ENCODE measurements at regions not wholly inside any gene's neighbourhood (a gene's known extent, or its start where the extent isn't known, plus 50 kb on each side); places are given as distances from the start of the nearest gene placed in this dataset.
A peak's percentile ranks its signal among the peaks of the same experiment; 100 is the strongest.

DNA sequence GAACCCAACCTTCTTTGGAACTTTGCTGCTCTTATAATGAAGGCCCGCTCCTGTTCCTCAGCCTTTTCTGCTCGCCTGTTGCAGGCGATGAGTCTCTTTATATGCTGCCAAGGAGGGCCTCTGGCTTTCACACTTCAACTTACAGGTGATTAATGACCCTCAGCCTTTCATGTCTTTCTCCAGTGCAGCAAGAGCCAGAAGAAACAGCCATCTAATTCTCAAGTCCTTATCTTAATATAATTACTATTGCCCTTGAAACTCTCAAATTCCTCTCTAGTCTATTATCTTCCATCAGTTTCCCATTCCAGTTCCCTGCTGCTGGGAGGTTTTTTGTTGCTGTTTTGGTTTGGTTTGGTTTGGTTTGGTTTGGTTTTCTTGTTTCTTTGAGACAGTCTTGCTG, 121.8 kb upstream of the MED13 start:
- Mint-ChIP-seq H3K27me3 (no peaks in the 10 kb centered on the region), H3K27ac (no peak overlapping the region), H3K36me3 (ENCODE audit: low read depth) (no peaks in the 10 kb centered on the region), H3K9me3 (no peaks in the 10 kb centered on the region), H3K4me3 (no peak overlapping the region), H3K4me1 (no peaks in the 10 kb centered on the region)
- no peak for DNase-seq
- no peak for ATAC-seq

DNA sequence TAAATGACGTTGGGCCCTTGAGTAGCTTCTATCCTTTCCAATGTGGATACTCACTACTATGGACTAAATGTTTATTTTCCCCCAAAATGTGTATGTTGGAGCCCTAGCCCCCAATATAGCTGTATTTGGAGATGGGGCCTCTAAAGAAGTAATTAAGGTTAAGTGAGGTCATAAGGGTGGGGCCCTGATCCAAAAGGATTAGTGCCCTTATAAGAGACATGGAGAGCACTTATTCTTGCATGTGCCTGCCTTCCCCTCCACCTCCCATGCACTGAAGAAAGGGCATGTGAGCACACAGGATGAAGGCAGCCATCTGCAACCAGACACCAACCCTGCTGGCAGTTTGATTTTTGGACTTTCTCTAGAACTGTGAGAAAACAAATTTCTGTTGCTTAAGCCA, 115.7 kb upstream of the MED13 start:
- DNase-seq (no peak), ATAC-seq (no peak)
- Mint-ChIP-seq H3K27me3 (no peaks in the 10 kb centered on the region), H3K9me3 (peaks cover 10% of the 10 kb centered on the region), H3K4me3 (no peak overlapping the region), H3K4me1 (no peaks in the 10 kb centered on the region), H3K27ac (no peak overlapping the region), H3K36me3 (ENCODE audit: low read depth) (no peaks in the 10 kb centered on the region)

DNA sequence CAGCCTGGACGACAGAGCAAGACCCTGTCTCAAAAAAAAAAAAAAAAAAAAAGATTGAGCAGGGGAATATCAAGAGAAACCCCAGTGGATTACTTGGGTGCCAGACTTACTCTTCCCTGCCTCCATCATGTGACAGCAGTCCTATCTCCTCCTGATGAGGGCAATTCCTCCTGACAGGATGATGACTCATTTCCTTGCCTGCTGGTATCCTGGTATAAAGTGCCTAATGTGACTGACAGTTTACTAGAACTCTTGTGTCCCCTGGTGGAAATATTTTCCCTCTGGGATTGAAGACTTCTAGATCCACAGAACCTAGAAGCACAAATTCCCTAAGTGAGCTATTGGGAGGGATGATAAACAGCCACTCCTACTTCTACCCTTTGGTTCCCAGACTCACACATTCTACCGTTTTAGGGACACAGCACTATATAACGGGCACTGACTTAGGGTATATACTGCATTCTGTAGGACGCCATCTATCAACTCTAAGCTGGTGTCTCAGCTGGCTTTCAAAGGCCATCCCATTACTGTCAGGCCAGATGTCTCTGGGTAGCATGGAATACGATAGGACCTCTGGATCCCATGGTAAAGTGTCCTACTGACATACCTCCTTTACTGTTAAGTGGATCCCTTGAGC, 114.6 kb upstream of the MED13 start:
- Mint-ChIP-seq H3K36me3 (ENCODE audit: low read depth) (no peaks in the 10 kb centered on the region), H3K27me3 (no peaks in the 10 kb centered on the region), H3K27ac (no peak overlapping the region), H3K4me3 (no peak overlapping the region), H3K4me1 (no peaks in the 10 kb centered on the region), H3K9me3 (peaks cover 10% of the 10 kb centered on the region)
- ATAC-seq: no peak
- DNase-seq: no peak

DNA sequence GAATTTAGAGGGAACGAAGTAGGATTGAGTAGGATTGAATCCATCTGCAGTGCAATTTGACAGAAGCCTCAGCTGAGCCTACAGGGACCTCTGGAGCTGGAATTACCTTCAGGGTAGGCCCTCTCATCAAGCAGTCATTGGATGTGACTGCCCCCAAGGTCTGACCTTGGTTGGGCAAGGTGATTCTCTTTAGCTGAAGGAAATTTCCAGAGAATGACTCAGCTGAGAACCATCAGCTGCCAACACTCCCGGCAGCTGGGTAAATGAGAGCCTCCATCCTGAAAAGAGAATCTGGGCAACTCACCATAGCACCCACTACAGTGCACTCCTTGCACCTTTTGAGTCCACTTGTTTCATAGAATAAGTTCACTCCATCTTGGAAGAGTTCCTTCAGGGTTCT, 113.5 kb upstream of the MED13 start:
- no peak overlapping the region for H3K4me3 Mint-ChIP-seq
- ATAC-seq (no peak), DNase-seq (no peak)
- no peaks in the 10 kb centered on the region for H3K36me3 Mint-ChIP-seq (ENCODE audit: low read depth)
- peaks cover 10% of the 10 kb centered on the region for H3K9me3 Mint-ChIP-seq
- H3K27ac Mint-ChIP-seq: no peak overlapping the region
- peaks cover 3% of the 10 kb centered on the region for H3K27me3 Mint-ChIP-seq
- no peaks in the 10 kb centered on the region for H3K4me1 Mint-ChIP-seq

DNA sequence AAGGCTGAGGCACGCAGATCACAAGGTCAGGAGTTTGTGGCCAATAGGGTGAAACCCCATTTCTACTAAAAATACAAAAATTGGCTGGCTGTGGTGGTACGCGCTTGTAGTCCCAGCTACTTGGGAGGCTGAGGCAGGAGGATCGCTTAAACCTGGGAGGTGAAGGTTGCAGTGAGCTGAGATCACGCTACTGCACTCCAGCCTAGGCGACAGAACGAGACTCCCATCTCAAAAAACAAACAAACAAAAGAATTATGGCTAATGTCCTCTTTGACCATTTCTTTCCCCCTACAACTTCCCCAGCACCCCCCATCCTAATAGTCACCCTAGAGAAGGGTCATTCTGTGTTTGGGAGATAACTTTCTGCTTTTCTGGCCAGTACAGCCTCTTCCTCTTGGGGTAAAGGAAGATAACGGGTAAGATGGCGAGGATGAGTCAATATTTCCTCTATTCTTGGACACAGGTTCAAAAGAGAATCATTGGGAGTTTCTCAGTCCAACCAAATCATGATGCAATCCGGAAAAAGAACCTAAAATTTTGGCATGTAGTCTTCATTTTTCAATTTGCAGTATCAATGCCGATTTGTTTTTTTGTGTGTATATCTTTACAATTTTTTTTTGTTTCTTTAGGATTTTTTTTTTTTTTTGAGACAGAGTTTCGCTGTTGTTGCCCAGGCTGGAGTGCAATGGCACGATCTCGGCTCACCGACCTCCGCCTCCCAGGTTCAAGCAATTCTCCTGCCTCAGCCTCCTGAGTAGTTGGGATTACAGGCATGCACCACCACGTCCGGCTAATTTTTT, 107.6 kb upstream of the MED13 start:
- no peak overlapping the region for H3K27ac Mint-ChIP-seq
- no peak for DNase-seq
- H3K36me3 Mint-ChIP-seq (ENCODE audit: low read depth): no peaks in the 10 kb centered on the region
- H3K9me3 Mint-ChIP-seq: no peaks in the 10 kb centered on the region
- ATAC-seq: no peak
- peaks cover 3% of the 10 kb centered on the region for H3K4me1 Mint-ChIP-seq
- H3K4me3 Mint-ChIP-seq: no peak overlapping the region
- peaks cover 10% of the 10 kb centered on the region for H3K27me3 Mint-ChIP-seq

- H3K27me3 Mint-ChIP-seq: peaks cover 8% of the 10 kb centered on the region
- H3K4me3 Mint-ChIP-seq: no peak overlapping the region
- DNase-seq: no peak
- H3K27ac Mint-ChIP-seq: no peak overlapping the region
- peaks cover 10% of the 10 kb centered on the region for H3K4me1 Mint-ChIP-seq
- H3K9me3 Mint-ChIP-seq: no peaks in the 10 kb centered on the region
- no peak for ATAC-seq
- H3K36me3 Mint-ChIP-seq (ENCODE audit: low read depth): no peaks in the 10 kb centered on the region
Observed at GRCh38 chr17:62167076-62167475, 102.0 kb upstream of the MED13 start.

DNA sequence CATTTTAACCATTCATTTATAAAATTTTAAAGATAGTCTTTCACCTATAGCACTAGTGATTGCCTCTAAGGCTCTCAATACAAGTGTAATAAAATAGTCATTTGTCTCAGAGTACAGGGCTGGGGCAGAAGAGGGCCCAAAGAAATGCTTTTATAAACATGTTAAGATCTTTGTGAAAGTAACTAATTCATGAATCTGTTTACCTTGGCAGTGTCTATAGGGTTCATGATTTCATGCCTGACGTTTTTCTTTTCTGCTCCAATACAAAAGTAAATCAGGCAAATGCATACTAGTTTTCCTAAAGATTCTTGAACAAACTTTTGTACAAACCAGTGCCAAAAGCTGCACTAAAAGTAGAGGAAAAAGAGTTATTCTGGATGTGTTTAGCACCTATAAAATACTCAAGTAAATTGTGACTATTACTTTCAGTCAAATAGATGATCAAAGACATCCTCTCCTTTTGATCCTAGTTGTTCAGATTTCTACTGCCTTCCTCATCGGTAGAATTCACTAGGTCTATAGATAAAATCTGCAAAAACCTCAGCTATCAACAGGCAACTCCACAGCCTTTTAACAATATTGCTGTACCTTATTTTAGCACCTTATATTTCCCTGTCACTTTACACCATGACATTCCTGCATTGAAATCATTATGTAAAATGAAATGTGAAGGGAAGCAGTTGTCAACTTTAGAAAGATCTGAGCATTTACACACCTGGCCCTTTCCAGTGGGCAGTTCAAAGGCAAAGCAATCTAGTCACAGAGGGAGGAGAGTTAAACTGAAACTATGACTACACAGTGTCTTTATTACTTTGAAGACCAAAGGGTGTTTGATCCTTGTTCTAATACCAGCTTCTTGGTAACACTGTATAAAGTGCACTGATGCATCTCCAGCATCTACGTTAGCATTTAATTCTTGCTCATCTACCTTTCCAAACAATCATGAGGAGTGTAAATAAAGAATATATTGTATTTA, 100.0 kb upstream of the MED13 start:
- Mint-ChIP-seq H3K4me3 (no peak overlapping the region), H3K9me3 (no peaks in the 10 kb centered on the region), H3K27ac (no peak overlapping the region), H3K36me3 (ENCODE audit: low read depth) (no peaks in the 10 kb centered on the region), H3K4me1 (peaks cover 7% of the 10 kb centered on the region), H3K27me3 (peaks cover 8% of the 10 kb centered on the region)
- peak; percentile 59 for ATAC-seq
- DNase-seq: no peak

GRCh38 chr17:62163847-62164246, 98.8 kb upstream of the MED13 start:
- Mint-ChIP-seq H3K4me1 (peaks cover 7% of the 10 kb centered on the region), H3K27me3 (peaks cover 7% of the 10 kb centered on the region), H3K27ac (no peak overlapping the region), H3K9me3 (no peaks in the 10 kb centered on the region), H3K36me3 (ENCODE audit: low read depth) (no peaks in the 10 kb centered on the region), H3K4me3 (no peak overlapping the region)
- DNase-seq (no peak), ATAC-seq (no peak)

GRCh38 chr17:62162898-62163297, 97.8 kb upstream of the MED13 start:
- Mint-ChIP-seq H3K27me3 (peaks cover 8% of the 10 kb centered on the region), H3K36me3 (ENCODE audit: low read depth) (no peaks in the 10 kb centered on the region), H3K4me3 (no peak overlapping the region), H3K27ac (no peak overlapping the region), H3K4me1 (peaks cover 7% of the 10 kb centered on the region), H3K9me3 (no peaks in the 10 kb centered on the region)
- ATAC-seq (no peak), DNase-seq (no peak)

GRCh38 chr17:62161405-62162148, 96.5 kb upstream of the MED13 start:
- H3K27me3 Mint-ChIP-seq: peaks cover 5% of the 10 kb centered on the region
- H3K4me3 Mint-ChIP-seq: no peak overlapping the region
- ATAC-seq: no peak
- H3K27ac Mint-ChIP-seq: no peak overlapping the region
- H3K4me1 Mint-ChIP-seq: peaks cover 7% of the 10 kb centered on the region
- H3K36me3 Mint-ChIP-seq (ENCODE audit: low read depth): no peaks in the 10 kb centered on the region
- DNase-seq: no peak
- no peaks in the 10 kb centered on the region for H3K9me3 Mint-ChIP-seq

GRCh38 chr17:62160816-62161215, 95.7 kb upstream of the MED13 start:
- no peak for ATAC-seq
- Mint-ChIP-seq H3K4me1 (peaks cover 7% of the 10 kb centered on the region), H3K9me3 (no peaks in the 10 kb centered on the region), H3K4me3 (no peak overlapping the region), H3K36me3 (ENCODE audit: low read depth) (no peaks in the 10 kb centered on the region), H3K27ac (no peak overlapping the region), H3K27me3 (peaks cover 5% of the 10 kb centered on the region)
- no peak for DNase-seq

GRCh38 chr17:62159994-62160393, 94.9 kb upstream of the MED13 start:
- DNase-seq: no peak
- ATAC-seq: no peak
- Mint-ChIP-seq H3K27ac (no peak overlapping the region), H3K4me3 (no peak overlapping the region), H3K4me1 (peaks cover 2% of the 10 kb centered on the region), H3K36me3 (ENCODE audit: low read depth) (no peaks in the 10 kb centered on the region), H3K27me3 (peaks cover 5% of the 10 kb centered on the region), H3K9me3 (no peaks in the 10 kb centered on the region)

DNA sequence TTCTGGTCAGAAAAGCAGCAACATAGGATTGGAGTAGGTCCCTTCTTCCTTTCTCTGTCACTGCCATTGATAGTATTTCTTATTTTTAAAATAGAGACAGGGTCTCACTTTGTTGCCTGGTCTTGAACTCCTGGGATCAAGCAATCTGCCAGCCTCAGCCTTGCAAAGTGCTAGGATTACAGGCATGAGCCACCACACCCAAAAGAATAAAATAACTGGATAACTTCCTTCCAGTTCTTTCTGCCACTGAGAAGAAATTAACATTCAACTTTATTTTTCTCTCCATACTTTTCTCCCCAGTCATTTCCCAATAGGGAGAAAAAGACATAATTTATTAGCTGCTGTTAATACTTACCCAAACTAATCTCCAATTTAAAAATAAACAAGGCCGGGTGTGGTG, 91.9 kb upstream of the MED13 start:
- no peak for ATAC-seq
- H3K4me3 Mint-ChIP-seq: no peak overlapping the region
- no peak overlapping the region for H3K27ac Mint-ChIP-seq
- H3K36me3 Mint-ChIP-seq (ENCODE audit: low read depth): no peaks in the 10 kb centered on the region
- no peaks in the 10 kb centered on the region for H3K9me3 Mint-ChIP-seq
- no peak for DNase-seq
- H3K27me3 Mint-ChIP-seq: peaks cover 10% of the 10 kb centered on the region
- H3K4me1 Mint-ChIP-seq: no peaks in the 10 kb centered on the region

DNA sequence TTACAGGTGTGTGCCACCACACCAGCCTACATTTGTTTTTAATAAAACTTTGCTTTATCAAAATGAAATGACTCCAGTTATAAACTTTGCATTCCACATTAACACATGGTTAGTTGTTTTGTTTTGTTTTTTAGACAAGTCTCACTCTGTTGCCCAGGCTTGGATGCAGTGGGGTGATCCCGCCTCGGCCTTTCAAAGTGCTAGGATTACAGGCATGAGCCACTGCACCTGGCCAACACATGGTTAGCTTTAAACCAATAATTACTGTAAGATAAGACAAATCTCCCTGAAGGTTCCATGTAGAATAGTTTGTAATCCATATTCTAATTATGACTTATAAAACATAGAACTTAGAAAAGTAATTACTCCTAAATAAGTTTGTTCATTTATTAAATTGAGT, 89.8 kb upstream of the MED13 start:
- no peaks in the 10 kb centered on the region for H3K36me3 Mint-ChIP-seq (ENCODE audit: low read depth)
- no peaks in the 10 kb centered on the region for H3K4me1 Mint-ChIP-seq
- H3K27me3 Mint-ChIP-seq: peaks cover 8% of the 10 kb centered on the region
- ATAC-seq (no peak), DNase-seq (no peak)
- H3K27ac Mint-ChIP-seq: no peak overlapping the region
- H3K9me3 Mint-ChIP-seq: no peaks in the 10 kb centered on the region
- no peak overlapping the region for H3K4me3 Mint-ChIP-seq

Measured in activated naive CD8-positive, alpha-beta T cell treated with anti-CD3 and anti-CD28 coated beads, Interleukin-2, amount 50 U/mL, for 24 hours (primary cell).